AG20443 (cell line): ENCODE measurements at regions not wholly inside any gene's neighbourhood (a gene's known extent, or its start where the extent isn't known, plus 50 kb on each side); places are given as distances from the start of the nearest gene placed in this dataset.
"Not testable (repeated sequence)": the region's sequence is repeated elsewhere in the genome, so short reads cannot be mapped to it uniquely, and the experiment has no call there.

ENCODE experiments used
- DNase-seq: peaks from one replicate; pipeline ENCODE4 v3.0.0; 2012; ENCODE audit warnings: low spot score, mixed read lengths

DNA sequence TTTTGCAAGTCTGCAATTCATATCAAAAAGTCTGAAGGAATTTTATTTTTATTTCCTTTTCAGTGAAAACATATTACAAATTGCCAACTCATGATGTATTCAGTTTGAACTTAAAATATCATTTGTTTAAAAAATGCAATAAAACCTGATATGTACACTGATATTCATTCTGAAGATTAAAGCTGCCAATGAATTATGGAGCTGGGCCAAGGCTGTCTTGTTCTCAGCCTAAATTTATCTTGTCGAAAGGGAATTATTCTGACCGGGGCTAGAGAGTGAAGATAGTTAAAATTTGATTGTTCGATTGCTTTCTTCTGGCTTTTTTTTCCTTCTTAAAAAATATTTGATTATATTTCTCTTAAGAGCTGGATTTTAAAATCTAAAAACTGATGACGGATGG lies 54.0 kb upstream of the RBFOX1 start:
- DNase-seq: no peak

GRCh38 chr16:7272567-7273158 lies 60.0 kb upstream of the RBFOX1 start:
- DNase-seq: no peak

GRCh38 chr16:7271486-7271885 lies 61.2 kb upstream of the RBFOX1 start:
- no peak for DNase-seq

DNA sequence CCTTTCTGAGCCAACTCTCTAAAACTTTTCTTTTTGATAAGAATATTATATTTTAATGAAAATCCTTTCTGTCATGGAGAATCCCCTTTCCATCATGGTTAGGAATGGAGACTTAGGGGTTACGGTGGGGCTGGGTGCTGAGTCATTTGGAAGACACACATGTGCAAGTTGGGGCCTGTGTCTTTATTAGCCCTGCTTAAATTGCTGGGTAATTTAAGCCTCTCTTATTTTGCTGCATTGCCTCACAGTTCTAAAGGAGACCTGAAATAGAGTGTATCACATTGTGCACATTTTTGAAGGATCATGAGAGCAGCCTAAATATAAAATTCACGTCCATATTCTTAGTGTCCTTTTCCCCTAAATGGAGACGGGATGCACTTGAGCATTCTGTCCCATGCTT lies 61.8 kb upstream of the RBFOX1 start:
- DNase-seq: no peak

DNA sequence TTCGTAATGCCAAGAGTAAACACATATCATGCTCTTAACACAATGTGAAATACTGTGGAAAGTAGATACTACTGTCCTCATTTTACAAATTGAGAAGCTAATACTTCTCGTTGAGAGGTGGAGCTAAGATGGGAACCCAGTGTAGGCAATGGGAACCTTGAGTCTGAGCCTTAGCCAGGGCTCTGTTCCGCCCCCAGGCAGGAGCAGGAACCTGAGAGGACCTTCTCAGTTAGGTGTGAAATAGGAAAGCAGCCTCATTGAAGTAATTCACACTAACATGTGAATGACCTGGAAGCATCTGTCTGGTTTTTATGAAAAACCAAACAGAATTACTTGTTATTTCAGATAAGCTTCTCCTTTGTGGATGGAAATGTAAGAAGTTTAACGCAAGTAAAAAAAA lies 62.6 kb upstream of the RBFOX1 start:
- no peak for DNase-seq

GRCh38 chr16:7268182-7268581 lies 64.5 kb upstream of the RBFOX1 start:
- peak; percentile 11 for DNase-seq

GRCh38 chr16:7257016-7257415 lies 75.6 kb upstream of the RBFOX1 start:
- DNase-seq: no peak

- DNase-seq: no peak
Observed at GRCh38 chr16:7246578-7246977, 86.1 kb upstream of the RBFOX1 start.

GRCh38 chr16:7239547-7239946 lies 93.1 kb upstream of the RBFOX1 start:
- no peak for DNase-seq

DNA sequence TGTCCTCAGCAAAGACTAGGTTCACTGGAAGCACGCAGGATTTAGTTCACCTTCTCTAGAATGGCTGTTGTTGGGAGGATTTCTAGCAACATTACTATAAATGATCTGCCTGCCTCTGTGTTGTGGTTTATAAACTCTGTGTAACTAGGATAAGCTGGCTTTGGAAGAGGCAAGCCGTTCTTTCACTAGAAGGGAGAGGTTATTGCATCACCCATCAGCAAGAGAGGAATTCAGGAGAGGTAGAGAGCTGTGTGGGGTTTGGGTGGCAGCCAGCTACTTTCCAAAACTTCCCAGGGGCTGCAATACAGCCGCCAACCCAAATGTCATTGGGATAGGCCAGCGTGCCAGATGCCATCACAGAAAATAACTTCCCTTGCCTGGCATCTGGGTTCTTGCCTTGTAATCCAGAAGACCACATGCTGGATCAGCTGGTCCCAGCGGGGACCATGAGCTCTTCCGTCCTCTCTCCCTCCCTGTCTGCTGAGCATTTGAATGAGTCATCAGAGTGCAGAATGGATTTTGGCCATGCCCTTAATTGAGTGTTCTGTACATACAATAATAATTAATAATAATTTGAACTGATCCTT lies 95.7 kb upstream of the RBFOX1 start:
- no peak for DNase-seq

GRCh38 chr16:7233975-7234374 lies 98.7 kb upstream of the RBFOX1 start:
- DNase-seq: no peak

DNA sequence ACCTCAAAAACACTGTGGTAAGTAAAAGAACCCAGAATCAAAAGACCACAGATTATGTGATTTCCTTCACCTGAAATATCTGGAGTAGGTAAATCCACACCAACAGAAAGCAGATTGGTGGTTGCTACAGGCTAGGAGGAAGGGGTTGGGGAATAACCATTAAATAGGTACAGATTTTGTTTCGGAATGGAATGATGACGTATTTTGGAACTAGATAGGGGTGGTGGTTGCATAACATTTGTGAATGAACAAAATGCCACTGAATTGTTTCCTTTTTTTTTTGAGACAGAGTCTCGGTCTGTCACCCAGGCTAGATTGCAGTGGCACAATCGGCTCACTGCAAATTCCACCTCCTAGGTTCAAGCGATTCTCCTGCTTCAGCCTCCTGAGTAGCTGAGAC lies 100.9 kb upstream of the RBFOX1 start:
- DNase-seq: no peak

- not testable (repeated sequence) for DNase-seq
Observed at GRCh38 chr16:7229433-7230218, 103.0 kb upstream of the RBFOX1 start.

DNA sequence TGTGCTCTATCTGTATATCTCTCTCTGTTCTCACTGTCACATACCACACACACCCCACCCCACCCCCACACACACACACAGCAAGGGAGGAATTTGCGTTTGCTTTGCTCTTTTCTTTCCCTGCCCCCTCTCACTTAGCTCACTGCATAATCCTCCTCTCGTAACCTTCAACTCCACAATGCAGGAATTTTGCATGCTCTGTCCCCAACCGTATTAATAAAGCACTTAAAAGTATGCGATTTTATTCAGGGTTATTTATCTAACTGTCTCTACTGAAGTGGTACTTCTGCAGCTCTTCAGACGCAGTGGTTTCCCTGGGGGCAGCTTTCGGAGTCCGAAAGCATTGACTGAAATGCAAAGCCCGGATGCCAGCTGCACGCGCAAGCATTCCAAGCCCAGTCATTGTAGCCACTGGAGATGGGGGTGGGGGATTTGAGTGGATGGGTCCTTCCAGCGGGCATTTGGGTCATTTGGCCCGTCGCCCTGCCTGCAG lies 105.4 kb upstream of the RBFOX1 start:
- DNase-seq: no peak

DNA sequence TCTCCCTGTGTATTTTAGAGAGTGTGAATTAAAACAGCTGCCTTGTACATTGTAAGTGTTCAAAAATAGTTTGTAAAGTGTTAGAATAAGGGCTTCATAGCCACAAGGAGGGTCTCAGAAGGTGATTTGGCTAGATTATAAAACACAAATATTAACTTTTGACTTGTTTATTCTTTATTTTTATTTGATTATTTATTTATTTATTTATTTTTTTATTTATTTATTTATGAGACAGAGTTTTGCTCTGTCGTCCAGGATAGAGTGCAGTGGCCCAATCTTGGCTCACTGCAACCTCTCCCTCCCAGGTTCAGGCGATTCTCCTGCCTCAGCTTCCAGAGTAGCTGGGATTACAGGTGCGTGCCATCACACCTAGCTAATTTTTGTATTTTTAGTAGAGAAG lies 111.5 kb upstream of the RBFOX1 start:
- DNase-seq: no peak

GRCh38 chr16:7218936-7219335 lies 113.7 kb upstream of the RBFOX1 start:
- no peak for DNase-seq

- no peak for DNase-seq
Observed at GRCh38 chr16:7217797-7218196, 114.8 kb upstream of the RBFOX1 start.

DNA sequence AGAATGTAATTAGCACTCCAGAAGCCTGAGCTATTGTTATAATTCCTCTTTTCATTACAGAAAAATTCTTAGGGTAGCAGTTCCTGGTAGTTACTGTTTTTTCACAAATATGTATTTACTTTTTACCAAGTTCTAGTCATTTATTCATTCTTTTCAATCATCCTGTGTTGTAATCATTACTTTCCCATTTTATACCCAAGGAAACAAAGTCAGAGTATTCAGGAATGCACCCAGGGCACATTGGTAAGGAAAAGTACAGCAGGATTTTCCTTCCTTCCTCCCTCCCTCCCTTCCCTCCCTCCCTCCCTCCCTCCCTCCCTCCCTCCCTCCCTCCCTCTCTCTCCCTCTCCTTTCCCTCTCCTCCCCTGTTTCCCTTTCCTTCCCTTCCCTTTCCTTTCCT lies 115.9 kb upstream of the RBFOX1 start:
- no peak for DNase-seq

DNA sequence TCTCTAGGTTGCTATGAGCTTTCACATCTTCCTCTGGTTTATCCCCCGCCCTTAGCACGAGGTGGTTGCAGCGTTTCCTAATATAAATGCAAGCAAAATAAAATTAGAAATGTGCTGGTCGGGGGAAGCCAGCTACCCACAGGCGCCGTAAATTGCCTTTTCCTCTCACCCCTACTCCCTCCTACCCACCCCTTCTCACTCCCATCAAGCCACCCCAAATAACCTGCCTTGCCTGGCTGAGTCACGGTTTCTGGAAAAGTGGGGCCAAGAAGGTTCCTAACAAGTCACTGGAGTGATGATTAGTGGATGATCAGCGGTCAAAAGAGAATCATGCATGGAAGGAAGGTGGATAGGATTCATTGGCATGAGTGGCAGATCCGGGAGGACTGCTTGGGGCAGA lies 120.9 kb upstream of the RBFOX1 start:
- no peak for DNase-seq

DNA sequence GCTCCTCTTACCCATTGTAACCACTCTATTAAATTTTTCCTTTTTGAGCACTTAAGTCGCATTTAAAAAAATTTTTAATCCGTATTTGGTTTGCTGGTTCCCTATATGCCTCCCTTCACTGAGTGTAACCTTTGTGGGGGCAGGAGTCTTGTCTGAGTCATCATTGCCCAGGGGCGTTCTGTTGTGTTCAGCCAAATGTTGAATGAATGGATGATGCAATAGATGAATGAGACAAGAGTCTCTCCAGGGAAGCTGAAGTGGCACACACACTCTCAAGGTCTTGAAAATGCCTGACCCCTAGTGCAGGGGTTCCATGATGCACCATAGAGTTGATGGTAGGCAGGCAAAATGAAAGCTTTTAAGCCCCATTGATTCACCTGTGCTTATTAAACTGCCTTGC lies 123.0 kb upstream of the RBFOX1 start:
- no peak for DNase-seq

GRCh38 chr16:7206469-7206868 lies 126.2 kb upstream of the RBFOX1 start:
- DNase-seq: no peak

DNA sequence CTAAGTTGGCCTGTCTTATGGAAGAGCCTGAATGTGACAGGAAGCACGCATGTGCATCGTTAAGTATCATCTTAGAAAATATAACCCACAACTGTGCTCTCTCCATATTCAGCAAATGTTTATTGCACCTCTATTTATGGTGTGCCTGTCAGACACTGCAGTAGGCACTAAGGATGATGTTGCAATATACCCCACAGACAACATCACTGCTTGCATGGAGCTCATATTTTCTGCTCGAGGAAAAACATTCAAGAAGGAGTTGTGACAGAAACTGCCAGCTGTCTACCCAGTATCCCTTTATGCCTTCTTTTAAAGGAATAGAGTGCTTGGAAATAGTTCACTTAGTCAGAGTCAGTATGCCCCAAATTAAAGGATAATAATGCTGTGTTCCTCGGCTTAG lies 132.3 kb upstream of the RBFOX1 start:
- no peak for DNase-seq

DNA sequence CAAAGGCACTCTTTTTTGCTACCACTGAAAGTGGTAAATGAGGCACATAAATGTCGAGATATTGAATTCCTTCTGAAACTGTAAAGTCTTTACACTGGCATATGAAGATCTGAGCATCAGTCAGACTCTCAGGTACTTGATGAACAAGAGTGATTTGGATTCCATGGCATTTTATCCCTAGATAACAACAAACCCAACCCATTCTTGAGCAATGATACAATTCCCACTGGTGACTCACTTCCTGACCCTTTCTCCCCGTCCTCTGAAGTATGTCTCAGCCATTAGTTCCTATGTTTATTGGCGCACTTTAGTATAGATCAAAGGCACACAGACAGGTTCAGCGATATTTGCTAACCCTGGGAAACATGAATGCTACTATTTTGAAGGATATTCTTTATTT lies 147.0 kb upstream of the RBFOX1 start:
- DNase-seq: no peak

GRCh38 chr16:7185165-7185564 lies 147.5 kb upstream of the RBFOX1 start:
- DNase-seq: no peak
